HepG2 (cell line): ENCODE measurements at regions not wholly inside any gene's neighbourhood (a gene's known extent, or its start where the extent isn't known, plus 50 kb on each side); places are given as distances from the start of the nearest gene placed in this dataset.

Experiments
- ATAC-seq: fragments of 200-7000 bp; cut with Tn5 transposase; 3 replicates; pipeline ENCODE4 v1.9.1; 2020; ENCODE audit warnings: mild to moderate bottlenecking, moderate library complexity
- BruUV-seq: library from RNA; stranded (reverse); fragments of 400-500 nt; replicated peaks from 2 replicates; lab custom pipeline; 2021; lab: Mats Ljungman, UMichigan
- CTCF ChIA-PET: fragments of 300-600 bp; formaldehyde crosslinking; extraction: SDS; loops from one replicate; lab custom pipeline; 2021; ENCODE audit warnings: low total read pairs, inconsistent platforms, low intra/inter-chr PET ratio; lab: Yijun Ruan, JAX
- POLR2A ChIA-PET: fragments of 350-600 bp; sonication (Branson Sonifier 250); formaldehyde crosslinking; loops from one replicate; lab custom pipeline; 2020; ENCODE audit warnings: antibody characterized with exemption, inconsistent platforms; lab: Yijun Ruan, JAX
- DNase-seq: peaks from one replicate; pipeline ENCODE4 v3.0.0-alpha.2; 2015; ENCODE audit warnings: low spot score
- FAIRE-seq: peaks from 3 replicates; lab custom pipeline; 2011; peaks lifted over from hg19 to GRCh38; lab: Jason Lieb, UNC
- H2AFZ ChIP-seq: one replicate; pipeline ENCODE4 v1.6.1; 2011; ENCODE audit warnings: low read length, inconsistent platforms
- H3K27ac ChIP-seq: fragments of 300-600 bp; 3 replicates; pipeline ENCODE4 v1.8.0; 2011; ENCODE audit warnings: mixed run types, mild to moderate bottlenecking, mixed read lengths, low read length, inconsistent platforms; ENCODE audit not compliant: insufficient read depth; ENCODE audit errors: extremely low read length
- H3K27me3 ChIP-seq, 2 experiments: fragments of 200-600 bp in 1 of 2; 2 replicates in 1 of 2; 3 replicates in 1 of 2; pipeline versions ENCODE4 v1.6.0 to v1.8.0; 2011; ENCODE audit warnings: low read length in 2 of 2, mild to moderate bottlenecking in 2 of 2, moderate library complexity in 2 of 2, inconsistent platforms in 1 of 2; ENCODE audit not compliant: insufficient read depth in 2 of 2, control insufficient read depth in 1 of 2
- H3K36me3 ChIP-seq, 2 experiments: fragments of 200-600 bp in 1 of 2; replicated peaks in 1 of 2; 2 replicates in 1 of 2; 3 replicates in 1 of 2; pipeline versions ENCODE4 v1.5.1 to v1.8.0; 2011; ENCODE audit warnings: low read length in 2 of 2, inconsistent platforms in 1 of 2; ENCODE audit not compliant: insufficient read depth in 2 of 2, control insufficient read depth in 1 of 2
- H3K4me1 ChIP-seq: 2 replicates; pipeline ENCODE4 v1.5.1; 2012; ENCODE audit warnings: low read length, inconsistent platforms; ENCODE audit not compliant: insufficient read depth
- H3K4me2 ChIP-seq: 2 replicates; pipeline ENCODE4 v1.6.0; 2011; ENCODE audit warnings: low read depth, low read length, inconsistent platforms
- H3K4me3 ChIP-seq, 3 experiments: fragments of 200-600 bp in 1 of 3; sonication (generic), shearing (Covaris generic) in 1 of 3; replicated peaks in 1 of 3; 2 replicates each; pipeline ENCODE4 v1.5.1; 2011 to 2016; ENCODE audit warnings: low read length in 3 of 3, inconsistent platforms in 2 of 3, low read depth in 2 of 3, mild to moderate bottlenecking in 2 of 3, control low read depth in 1 of 3, mixed read lengths in 1 of 3; ENCODE audit not compliant: insufficient read depth in 1 of 3
- H3K79me2 ChIP-seq: one replicate; pipeline ENCODE4 v1.6.1; 2011; ENCODE audit warnings: low read length, inconsistent platforms; ENCODE audit not compliant: insufficient read depth
- H3K9ac ChIP-seq: 2 replicates; pipeline ENCODE4 v1.6.0; 2011; ENCODE audit warnings: mild to moderate bottlenecking, low read depth, low read length, inconsistent platforms; ENCODE audit not compliant: insufficient read depth
- H3K9me3 ChIP-seq: 2 replicates; pipeline ENCODE4 v1.5.1; 2012; ENCODE audit warnings: mild to moderate bottlenecking, low read length
- H4K20me1 ChIP-seq: 2 replicates; pipeline ENCODE4 v1.6.0; 2011; ENCODE audit warnings: inconsistent platforms, mild to moderate bottlenecking, low read length, moderate library complexity; ENCODE audit not compliant: insufficient read depth
- CC2D1A ChIP-seq: sonication (generic); formaldehyde crosslinking; IDR thresholded peaks from 2 replicates; pipeline ENCODE4 v1.8.1; 2023; ENCODE audit warnings: mild to moderate bottlenecking, missing genetic modification reagents
- ELF4 ChIP-seq: sonication (generic); formaldehyde crosslinking; IDR thresholded peaks from 2 replicates; pipeline ENCODE4 v1.5.0; 2020; ENCODE audit warnings: missing genetic modification reagents, mild to moderate bottlenecking, moderate library complexity, borderline replicate concordance
- HOXA5 ChIP-seq: sonication (generic); formaldehyde crosslinking; IDR thresholded peaks from 2 replicates; pipeline ENCODE4 v1.4.0; 2020; ENCODE audit warnings: missing genetic modification reagents
- IKZF4 ChIP-seq: sonication (generic); formaldehyde crosslinking; IDR thresholded peaks from 2 replicates; pipeline ENCODE4 v1.5.1; 2020; ENCODE audit warnings: borderline replicate concordance, mild to moderate bottlenecking, low read depth, missing genetic modification reagents; ENCODE audit errors: not compliant biosample characterization
- NFE2L2 ChIP-seq: fragments of 150-350 bp; IDR thresholded peaks from 2 replicates; pipeline ENCODE4 v1.6.1; 2014; ENCODE audit warnings: low read length
- TAF1 ChIP-seq: sonication (generic); formaldehyde crosslinking; IDR thresholded peaks from 2 replicates; pipeline ENCODE4 v1.4.0; 2020; ENCODE audit warnings: missing genetic modification reagents
- THAP11 ChIP-seq: IDR thresholded peaks from 2 replicates; pipeline ENCODE4 v1.6.1; 2016; ENCODE audit warnings: missing biosample characterization, missing genetic modification reagents
- WGBS: methylation state at CpG from one replicate; pipeline ENCODE4 v1.1.6; 2017; ENCODE audit warnings: low lambda C conversion rate; 5-methylcytosine and 5-hydroxymethylcytosine counted together
- in situ Hi-C: cut with HindIII; loops from 2 replicates; pipeline ENCODE4 v1.10.0; 2017; ENCODE audit warnings: low pct_unique_long_range_greater_than_20kb; ENCODE audit not compliant: extremely low pct_ligation_motif_present
- intact Hi-C: fragments of 100-400 bp; cut with micrococcal nuclease; formaldehyde crosslinking; loops from one replicate; pipeline ENCODE4 v1.10.0; 2022; ENCODE audit not compliant: unreplicated experiment
- TF ChIP-seq, protein P1 (sequence below): sonication (generic); formaldehyde crosslinking; conservative IDR thresholded peaks from 2 replicates; pipeline ENCODE4 v1.4.0; 2020; ENCODE audit warnings: missing genetic modification reagents
- TF ChIP-seq, protein P2 (sequence below): sonication (generic); formaldehyde crosslinking; IDR thresholded peaks from 2 replicates; pipeline ENCODE4 v1.5.0; 2020; ENCODE audit warnings: mild to moderate bottlenecking, missing genetic modification reagents, borderline replicate concordance
- TF ChIP-seq, protein P3 (sequence below): sonication (generic); formaldehyde crosslinking; conservative IDR thresholded peaks from 2 replicates; pipeline ENCODE4 v1.4.0; 2020; ENCODE audit warnings: mild to moderate bottlenecking, missing genetic modification reagents, moderate library complexity

DNA sequence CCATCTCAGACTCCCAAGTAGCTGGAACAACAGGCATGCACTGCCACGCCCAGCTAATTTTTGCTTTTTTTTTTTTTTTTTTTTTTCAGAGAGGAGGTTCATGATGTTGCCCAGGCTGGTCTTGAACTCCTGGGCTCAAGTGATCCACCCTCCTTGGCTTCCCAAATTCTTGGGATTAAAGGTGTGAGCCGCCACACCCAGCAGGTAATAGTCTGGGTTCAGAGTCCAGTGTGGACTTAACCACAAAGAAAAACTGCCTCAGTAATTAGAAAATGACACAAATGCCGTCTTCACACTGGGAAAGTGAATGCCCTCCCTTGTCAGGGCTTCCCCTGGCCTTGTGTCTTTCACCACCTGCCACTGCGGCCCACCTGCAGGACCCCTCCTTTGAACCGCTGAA, 101.1 kb downstream of the RAB11FIP2 start:
- POLR2A ChIA-PET: no interaction called here
- in situ Hi-C loops: no loop called here
- FAIRE-seq: no peak
- CTCF ChIA-PET: no interaction called here
- no peak overlapping the region for H3K9ac ChIP-seq
- no peak for ATAC-seq
- H3K36me3 ChIP-seq: no peaks in the 10 kb centered on the region
- peaks cover 0 to 4% of the 10 kb centered on the region in 2 experiments; a peak in 2 of 5 replicates for H3K27me3 ChIP-seq
- H3K4me2 ChIP-seq: no peak overlapping the region
- no peak for DNase-seq
- BruUV-seq: no TSS peak
- intact Hi-C loops: no loop called here
- WGBS: 33% methylated on average over 5 of the region's 5 CpGs
- H3K27ac ChIP-seq: no peak overlapping the region
- no peak overlapping the region for H3K4me3 ChIP-seq
- H3K79me2 ChIP-seq: no peaks in the 10 kb centered on the region
- H2AFZ ChIP-seq: no peak overlapping the region
- no peaks in the 10 kb centered on the region for H3K4me1 ChIP-seq
- no peaks in the 10 kb centered on the region for H3K9me3 ChIP-seq
- no peak for TF ChIP-seq NFE2L2
- no peak for TF ChIP-seq HOXA5 (CRISPR knock-in tag)
- TF ChIP-seq CC2D1A: no peak
- TF ChIP-seq TAF1 (CRISPR knock-in tag): no peak
- TF ChIP-seq, protein P1, sequence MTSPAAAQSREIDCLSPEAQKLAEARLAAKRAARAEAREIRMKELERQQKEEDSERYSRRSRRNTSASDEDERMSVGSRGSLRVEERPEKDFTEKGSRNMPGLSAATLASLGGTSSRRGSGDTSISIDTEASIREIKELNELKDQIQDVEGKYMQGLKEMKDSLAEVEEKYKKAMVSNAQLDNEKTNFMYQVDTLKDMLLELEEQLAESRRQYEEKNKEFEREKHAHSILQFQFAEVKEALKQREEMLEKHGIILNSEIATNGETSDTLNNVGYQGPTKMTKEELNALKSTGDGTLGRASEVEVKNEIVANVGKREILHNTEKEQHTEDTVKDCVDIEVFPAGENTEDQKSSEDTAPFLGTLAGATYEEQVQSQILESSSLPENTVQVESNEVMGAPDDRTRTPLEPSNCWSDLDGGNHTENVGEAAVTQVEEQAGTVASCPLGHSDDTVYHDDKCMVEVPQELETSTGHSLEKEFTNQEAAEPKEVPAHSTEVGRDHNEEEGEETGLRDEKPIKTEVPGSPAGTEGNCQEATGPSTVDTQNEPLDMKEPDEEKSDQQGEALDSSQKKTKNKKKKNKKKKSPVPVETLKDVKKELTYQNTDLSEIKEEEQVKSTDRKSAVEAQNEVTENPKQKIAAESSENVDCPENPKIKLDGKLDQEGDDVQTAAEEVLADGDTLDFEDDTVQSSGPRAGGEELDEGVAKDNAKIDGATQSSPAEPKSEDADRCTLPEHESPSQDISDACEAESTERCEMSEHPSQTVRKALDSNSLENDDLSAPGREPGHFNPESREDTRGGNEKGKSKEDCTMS (CRISPR knock-in tag): no peak
- no peak for TF ChIP-seq IKZF4 (CRISPR knock-in tag)
- no peaks in the 10 kb centered on the region for H4K20me1 ChIP-seq

DNA sequence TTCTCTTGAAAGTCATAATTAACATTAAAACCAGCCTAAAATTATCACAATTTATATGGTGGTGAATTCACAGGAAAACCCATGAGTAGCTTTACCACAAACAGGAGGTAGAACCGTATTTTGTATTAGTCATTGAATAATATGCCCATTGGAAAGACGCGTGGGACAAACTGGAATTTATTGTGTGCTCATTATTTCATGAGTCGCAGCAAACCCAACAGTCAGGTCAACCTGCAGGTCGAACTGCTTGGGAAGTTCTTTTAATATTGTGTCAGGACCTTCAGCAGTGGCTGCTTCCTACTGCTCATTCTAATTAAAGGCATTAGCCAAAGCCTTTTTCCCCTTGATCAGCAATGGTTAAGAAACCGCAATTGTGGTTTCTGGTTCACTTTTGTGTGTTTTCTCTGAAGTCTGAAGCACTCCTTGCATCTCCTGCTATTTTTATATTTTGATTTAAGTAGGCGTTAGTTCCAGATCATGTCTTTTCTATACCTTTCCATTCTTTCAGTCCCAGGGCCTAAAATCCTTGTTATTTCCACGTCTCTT, 100.1 kb downstream of the RAB11FIP2 start:
- no peak for ATAC-seq
- POLR2A ChIA-PET: no interaction called here
- Histone ChIP-seq H3K27me3 (no peaks in the 10 kb centered on the region; a peak in 2 of 5 replicates), H3K9ac (no peak overlapping the region), H4K20me1 (no peaks in the 10 kb centered on the region), H3K36me3 (no peaks in the 10 kb centered on the region), H3K4me2 (no peak overlapping the region), H3K79me2 (no peaks in the 10 kb centered on the region), H3K27ac (no peak overlapping the region), H3K9me3 (no peaks in the 10 kb centered on the region), H3K4me1 (no peaks in the 10 kb centered on the region), H2AFZ (no peak overlapping the region), H3K4me3 (no peak overlapping the region)
- no TSS peak for BruUV-seq
- CTCF ChIA-PET: no interaction called here
- no peak for TF ChIP-seq THAP11 (CRISPR knock-in tag)
- TF ChIP-seq, protein P2, sequence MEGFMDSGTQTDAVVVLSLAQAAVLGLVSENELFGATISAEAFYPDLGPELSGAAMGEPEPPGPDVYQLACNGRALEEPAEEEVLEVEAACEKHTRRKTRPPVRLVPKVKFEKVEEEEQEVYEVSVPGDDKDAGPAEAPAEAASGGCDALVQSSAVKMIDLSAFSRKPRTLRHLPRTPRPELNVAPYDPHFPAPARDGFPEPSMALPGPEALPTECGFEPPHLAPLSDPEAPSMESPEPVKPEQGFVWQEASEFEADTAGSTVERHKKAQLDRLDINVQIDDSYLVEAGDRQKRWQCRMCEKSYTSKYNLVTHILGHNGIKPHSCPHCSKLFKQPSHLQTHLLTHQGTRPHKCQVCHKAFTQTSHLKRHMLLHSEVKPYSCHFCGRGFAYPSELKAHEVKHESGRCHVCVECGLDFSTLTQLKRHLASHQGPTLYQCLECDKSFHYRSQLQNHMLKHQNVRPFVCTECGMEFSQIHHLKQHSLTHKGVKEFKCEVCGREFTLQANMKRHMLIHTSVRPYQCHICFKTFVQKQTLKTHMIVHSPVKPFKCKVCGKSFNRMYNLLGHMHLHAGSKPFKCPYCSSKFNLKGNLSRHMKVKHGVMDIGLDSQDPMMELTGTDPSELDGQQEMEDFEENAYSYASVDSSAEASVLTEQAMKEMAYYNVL: no peak
- TF ChIP-seq, protein P3, sequence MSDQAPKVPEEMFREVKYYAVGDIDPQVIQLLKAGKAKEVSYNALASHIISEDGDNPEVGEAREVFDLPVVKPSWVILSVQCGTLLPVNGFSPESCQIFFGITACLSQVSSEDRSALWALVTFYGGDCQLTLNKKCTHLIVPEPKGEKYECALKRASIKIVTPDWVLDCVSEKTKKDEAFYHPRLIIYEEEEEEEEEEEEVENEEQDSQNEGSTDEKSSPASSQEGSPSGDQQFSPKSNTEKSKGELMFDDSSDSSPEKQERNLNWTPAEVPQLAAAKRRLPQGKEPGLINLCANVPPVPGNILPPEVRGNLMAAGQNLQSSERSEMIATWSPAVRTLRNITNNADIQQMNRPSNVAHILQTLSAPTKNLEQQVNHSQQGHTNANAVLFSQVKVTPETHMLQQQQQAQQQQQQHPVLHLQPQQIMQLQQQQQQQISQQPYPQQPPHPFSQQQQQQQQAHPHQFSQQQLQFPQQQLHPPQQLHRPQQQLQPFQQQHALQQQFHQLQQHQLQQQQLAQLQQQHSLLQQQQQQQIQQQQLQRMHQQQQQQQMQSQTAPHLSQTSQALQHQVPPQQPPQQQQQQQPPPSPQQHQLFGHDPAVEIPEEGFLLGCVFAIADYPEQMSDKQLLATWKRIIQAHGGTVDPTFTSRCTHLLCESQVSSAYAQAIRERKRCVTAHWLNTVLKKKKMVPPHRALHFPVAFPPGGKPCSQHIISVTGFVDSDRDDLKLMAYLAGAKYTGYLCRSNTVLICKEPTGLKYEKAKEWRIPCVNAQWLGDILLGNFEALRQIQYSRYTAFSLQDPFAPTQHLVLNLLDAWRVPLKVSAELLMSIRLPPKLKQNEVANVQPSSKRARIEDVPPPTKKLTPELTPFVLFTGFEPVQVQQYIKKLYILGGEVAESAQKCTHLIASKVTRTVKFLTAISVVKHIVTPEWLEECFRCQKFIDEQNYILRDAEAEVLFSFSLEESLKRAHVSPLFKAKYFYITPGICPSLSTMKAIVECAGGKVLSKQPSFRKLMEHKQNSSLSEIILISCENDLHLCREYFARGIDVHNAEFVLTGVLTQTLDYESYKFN: no peak
- TF ChIP-seq ELF4 (CRISPR knock-in tag): no peak
- in situ Hi-C loops: no loop called here
- FAIRE-seq: no peak
- no peak for DNase-seq
- intact Hi-C loops: no loop called here
- WGBS: 14% methylated on average over 8 of the region's 8 CpGs
